ENCODE measurements at regions not wholly inside any gene's neighbourhood (a gene's known extent, or its start where the extent isn't known, plus 50 kb on each side); places are given as distances from the start of the nearest gene placed in this dataset.

GRCh38 chr6:8535519-8535918 is 100.2 kb upstream of the SLC35B3 start:
- TF ChIP-seq POLR2A (IDR thresholded peaks at IDR 0.05) (no peak), CTCF (IDR thresholded peaks at IDR 0.05) (no peak)
- intact Hi-C loops (cut with DNase I; ENCODE audit: low total_unique reads), result no loop called here
- no peak for DNase-seq
- H3K36me3 ChIP-seq, result no peaks in the 10 kb centered on the region
- no peak overlapping the region for H3K4me3 ChIP-seq
- H3K9me3 ChIP-seq, result peaks cover 0 to 9% of the 10 kb centered on the region in 2 donors
- H3K27me3 ChIP-seq, result no peaks in the 10 kb centered on the region
- H3K4me1 ChIP-seq, result no peaks in the 10 kb centered on the region
- H3K27ac ChIP-seq, result no peak overlapping the region

GRCh38 chr6:8530785-8531435 is 95.6 kb upstream of the SLC35B3 start:
- Histone ChIP-seq H3K9me3 (no peaks in the 10 kb centered on the region), H3K36me3 (no peaks in the 10 kb centered on the region), H3K4me3 (no peak overlapping the region), H3K27ac (no peak overlapping the region), H3K27me3 (no peaks in the 10 kb centered on the region), H3K4me1 (no peaks in the 10 kb centered on the region)
- no peak for DNase-seq
- intact Hi-C loops (cut with DNase I; ENCODE audit: low total_unique reads), result no loop called here
- TF ChIP-seq CTCF (IDR thresholded peaks at IDR 0.05) (no peak), POLR2A (IDR thresholded peaks at IDR 0.05) (no peak)

- Histone ChIP-seq H3K9me3 (no peaks in the 10 kb centered on the region), H3K4me3 (no peak overlapping the region), H3K27me3 (no peaks in the 10 kb centered on the region), H3K36me3 (no peaks in the 10 kb centered on the region), H3K4me1 (no peaks in the 10 kb centered on the region), H3K27ac (no peak overlapping the region)
- intact Hi-C loops (cut with DNase I; ENCODE audit: low total_unique reads), result no loop called here
- TF ChIP-seq CTCF (IDR thresholded peaks at IDR 0.05) (no peak), POLR2A (IDR thresholded peaks at IDR 0.05) (no peak)
- DNase-seq, result no peak
These were observed 93.9 kb upstream of the SLC35B3 start for GRCh38 chr6:8529250-8529649.

- DNase-seq, result no peak
- Histone ChIP-seq H3K4me3 (no peak overlapping the region), H3K27me3 (no peaks in the 10 kb centered on the region), H3K9me3 (no peaks in the 10 kb centered on the region), H3K4me1 (no peaks in the 10 kb centered on the region), H3K36me3 (no peaks in the 10 kb centered on the region), H3K27ac (no peak overlapping the region)
- TF ChIP-seq CTCF (IDR thresholded peaks at IDR 0.05), result no peak
- TF ChIP-seq POLR2A (IDR thresholded peaks at IDR 0.05), result no peak
- intact Hi-C loops (cut with DNase I; ENCODE audit: low total_unique reads), result no loop called here
These were observed 92.5 kb upstream of the SLC35B3 start for GRCh38 chr6:8527818-8528217.

- no peak for DNase-seq
- intact Hi-C loops (cut with DNase I; ENCODE audit: low total_unique reads), result no loop called here
These were observed 91.3 kb upstream of the SLC35B3 start for GRCh38 chr6:8526624-8527023.

More at GRCh38 chr6:8526624-8527023, 91.3 kb upstream of the SLC35B3 start:
- Histone ChIP-seq H3K4me3 (no peak overlapping the region), H3K27ac (no peak overlapping the region), H3K27me3 (no peaks in the 10 kb centered on the region), H3K4me1 (no peaks in the 10 kb centered on the region), H3K36me3 (no peaks in the 10 kb centered on the region), H3K9me3 (no peaks in the 10 kb centered on the region)
- no peak for TF ChIP-seq CTCF (IDR thresholded peaks at IDR 0.05)
- TF ChIP-seq POLR2A (IDR thresholded peaks at IDR 0.05), result no peak

Measured in uterus (tissue), 3 donors.